22Rv1 (cell line): ENCODE measurements at regions not wholly inside any gene's neighbourhood (a gene's known extent, or its start where the extent isn't known, plus 50 kb on each side); places are given as distances from the start of the nearest gene placed in this dataset.

ENCODE experiments used
- CTCF ChIP-seq: fragments of 450-650 bp; IDR thresholded peaks from 2 replicates; pipeline ENCODE4 v1.5.1; 2017; ENCODE audit warnings: mild to moderate bottlenecking
- ZFX ChIP-seq: fragments of 450-650 bp; IDR thresholded peaks from 2 replicates; pipeline ENCODE4 v1.6.1; 2017; ENCODE audit warnings: antibody characterized with exemption, borderline replicate concordance

GRCh38 chr2:129191530-129191929 is 787.9 kb upstream of the RAB6C start:
- no peak for TF ChIP-seq CTCF
- TF ChIP-seq ZFX: no peak
